IPS DF 4.7 (cell line): ENCODE measurements at regions not wholly inside any gene's neighbourhood (a gene's known extent, or its start where the extent isn't known, plus 50 kb on each side); places are given as distances from the start of the nearest gene placed in this dataset.
"Not testable (repeated sequence)": the region's sequence is repeated elsewhere in the genome, so short reads cannot be mapped to it uniquely, and the experiment has no call there.

ENCODE experiments used
- DNase-seq: peaks from one replicate; pipeline ENCODE4 v3.0.0-alpha.2; 2013; ENCODE audit warnings: low spot score; ENCODE audit errors: extremely low read depth

DNA sequence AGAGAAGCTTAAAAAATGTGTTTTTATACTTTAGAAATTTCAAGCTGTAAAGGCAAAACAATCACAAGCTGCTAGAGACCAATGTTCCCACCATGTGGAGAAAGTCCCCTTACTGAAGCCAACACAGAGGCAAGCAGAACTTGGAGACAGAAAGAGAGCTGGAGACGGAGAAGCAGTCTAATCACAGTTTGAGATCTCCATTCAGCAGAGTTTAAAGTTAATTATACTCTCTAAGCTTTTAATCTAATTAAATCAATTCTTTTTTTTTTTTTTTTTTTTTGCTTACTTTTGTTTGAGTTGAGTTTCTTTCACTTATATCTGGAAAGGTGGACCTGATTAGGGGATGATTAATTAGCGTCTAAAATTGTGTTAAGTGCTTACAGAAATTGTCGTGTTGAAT is 1534.3 kb downstream of the MAT2B start:
- no peak for DNase-seq

- not testable (repeated sequence) for DNase-seq
Measured at GRCh38 chr5:165045941-165046340, 1540.5 kb downstream of the MAT2B start.

DNA sequence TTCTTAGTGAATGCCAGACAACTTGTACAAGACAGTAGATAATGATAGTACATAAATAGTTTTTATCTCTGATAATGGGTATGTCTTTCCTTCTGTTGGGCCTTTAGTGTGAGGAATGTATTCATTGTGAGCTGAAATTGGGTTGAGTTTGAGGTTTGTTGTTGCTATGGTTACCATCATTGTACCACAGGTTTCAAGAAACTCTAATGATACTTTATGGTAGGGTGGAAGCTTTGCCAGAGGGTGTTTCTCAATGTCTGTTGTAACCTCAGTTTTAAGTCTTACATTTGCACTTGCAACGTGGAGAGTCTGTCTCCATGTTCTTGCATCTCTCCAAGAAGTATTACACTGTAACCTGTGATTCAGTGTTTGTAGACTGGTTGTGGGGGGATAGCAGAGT is 1550.1 kb downstream of the MAT2B start:
- DNase-seq: no peak

- DNase-seq: no peak
Measured at GRCh38 chr5:165057145-165057544, 1551.7 kb downstream of the MAT2B start.

DNA sequence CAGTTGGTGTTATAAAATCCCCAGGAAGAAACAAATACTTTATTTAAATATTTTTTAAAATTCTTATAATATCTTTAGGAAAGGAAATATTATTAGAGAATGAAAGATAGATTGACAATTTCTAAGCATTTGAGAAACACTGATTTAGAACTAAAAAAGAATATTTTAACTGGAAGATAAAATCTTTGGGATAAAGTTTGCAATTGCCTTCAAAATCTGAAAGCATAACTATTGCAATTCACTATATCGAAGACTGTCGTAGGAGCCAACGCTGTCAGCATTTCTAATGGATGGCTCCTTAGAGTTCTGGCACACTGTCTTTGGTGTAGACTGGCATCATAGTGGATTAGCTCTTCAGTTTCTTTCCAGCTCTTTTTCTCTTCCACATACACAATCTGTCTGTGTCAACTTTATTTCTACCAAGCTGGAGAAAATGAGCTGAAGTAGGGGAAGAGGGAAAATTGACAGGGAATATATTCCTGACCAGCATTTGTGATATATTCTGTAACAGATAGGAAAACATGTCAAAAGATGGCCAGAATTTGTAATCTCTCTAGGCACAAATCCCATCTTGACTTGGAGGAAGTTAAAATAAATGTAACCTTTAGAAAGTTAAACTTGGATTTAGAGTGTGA is 1561.4 kb downstream of the MAT2B start:
- DNase-seq: no peak

GRCh38 chr5:165076686-165077085 is 1571.3 kb downstream of the MAT2B start:
- no peak for DNase-seq

- no peak for DNase-seq
Measured at GRCh38 chr5:165079389-165079788, 1574.0 kb downstream of the MAT2B start.

DNA sequence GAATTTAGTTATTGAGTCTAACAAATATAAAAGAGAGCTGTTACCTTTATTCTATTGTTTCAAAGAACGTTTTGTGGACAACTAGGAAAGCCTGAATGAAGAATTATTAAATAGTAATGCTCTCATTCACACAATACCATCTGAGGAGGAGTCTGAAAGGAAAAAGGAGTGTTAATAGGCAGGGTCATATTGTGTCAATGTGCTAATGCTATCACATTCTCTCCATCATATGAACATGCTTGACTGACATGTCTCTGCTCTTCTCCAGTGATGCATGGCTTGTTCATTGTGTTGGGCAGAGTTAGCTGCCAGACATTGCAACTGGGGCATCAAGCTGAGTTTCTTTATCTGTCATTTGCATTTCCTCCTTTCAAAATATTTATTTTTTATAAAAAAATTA is 1578.0 kb downstream of the MAT2B start:
- no peak for DNase-seq

DNA sequence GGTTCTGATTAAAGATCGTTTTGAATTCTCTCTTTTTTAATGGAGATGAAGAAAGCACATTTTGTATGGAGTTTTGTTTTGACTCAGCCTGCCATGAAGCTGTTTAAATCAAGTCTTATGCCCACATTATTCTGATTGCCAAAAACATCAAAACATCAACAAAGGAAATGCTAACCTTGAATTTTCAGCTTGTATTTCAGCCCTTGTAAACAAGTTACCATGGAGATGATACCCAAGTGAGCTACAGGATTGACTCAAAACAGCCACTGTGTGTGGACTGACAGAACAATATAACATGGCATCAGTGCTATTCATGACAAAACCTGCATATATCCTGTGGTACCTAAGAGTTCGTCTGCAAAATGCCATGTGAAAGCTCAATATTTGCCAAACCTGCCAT is 1581.0 kb downstream of the MAT2B start:
- DNase-seq: no peak

DNA sequence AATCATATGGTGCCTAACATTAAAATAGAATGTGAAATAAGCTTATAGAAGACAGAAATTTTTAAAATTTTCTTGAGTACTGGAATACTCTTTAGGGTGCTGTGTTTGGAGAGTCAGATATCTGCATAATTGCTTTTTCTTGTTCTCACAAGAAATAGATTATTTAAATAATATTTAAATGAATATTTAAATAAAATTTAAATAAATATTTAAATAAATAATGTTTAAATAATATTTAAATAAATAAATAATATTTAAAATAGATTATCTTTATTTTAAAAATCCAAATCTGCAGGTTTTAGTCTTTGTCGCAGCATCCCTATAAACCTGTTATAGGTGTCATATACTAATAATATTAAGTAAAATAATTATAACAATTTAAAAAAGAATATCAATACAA is 1589.4 kb downstream of the MAT2B start:
- no peak for DNase-seq

DNA sequence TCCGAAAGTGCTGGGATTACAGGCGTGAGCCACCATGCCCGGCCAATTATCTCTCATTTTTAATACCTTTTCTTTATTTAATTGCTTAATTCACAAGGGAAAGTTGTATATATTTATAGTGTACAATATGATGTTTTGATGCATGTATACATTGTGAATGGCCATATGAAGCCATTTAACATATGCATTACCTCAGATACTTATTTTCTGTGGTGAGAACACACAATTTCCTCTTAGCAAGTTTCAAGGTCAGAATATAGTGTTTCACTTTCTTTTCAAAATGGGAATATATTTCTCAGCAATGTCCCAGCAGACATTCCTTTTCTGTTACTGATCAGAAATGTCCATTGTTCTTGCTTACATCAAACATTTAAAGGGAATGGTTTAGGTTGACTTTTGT is 1596.3 kb downstream of the MAT2B start:
- no peak for DNase-seq

DNA sequence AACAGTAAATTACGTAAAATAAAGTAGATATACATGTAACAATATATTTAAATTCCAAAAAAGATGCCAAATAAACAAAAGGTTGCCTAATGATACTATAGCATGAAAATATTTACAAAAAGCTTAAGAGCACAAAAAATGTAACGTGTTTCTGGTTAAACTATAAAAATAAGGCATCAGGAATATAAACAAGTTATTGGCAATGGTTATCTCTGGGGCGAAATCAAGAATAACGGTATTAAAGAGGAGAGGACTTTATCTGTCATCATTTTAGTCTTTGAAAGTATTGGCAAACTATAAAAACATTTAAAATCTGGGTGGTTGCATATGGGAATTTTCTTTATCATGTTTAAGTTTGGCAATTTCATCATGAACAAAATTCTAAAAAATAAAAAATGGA is 1599.2 kb downstream of the MAT2B start:
- DNase-seq: no peak

- no peak for DNase-seq
Measured at GRCh38 chr5:165108809-165109208, 1603.4 kb downstream of the MAT2B start.

DNA sequence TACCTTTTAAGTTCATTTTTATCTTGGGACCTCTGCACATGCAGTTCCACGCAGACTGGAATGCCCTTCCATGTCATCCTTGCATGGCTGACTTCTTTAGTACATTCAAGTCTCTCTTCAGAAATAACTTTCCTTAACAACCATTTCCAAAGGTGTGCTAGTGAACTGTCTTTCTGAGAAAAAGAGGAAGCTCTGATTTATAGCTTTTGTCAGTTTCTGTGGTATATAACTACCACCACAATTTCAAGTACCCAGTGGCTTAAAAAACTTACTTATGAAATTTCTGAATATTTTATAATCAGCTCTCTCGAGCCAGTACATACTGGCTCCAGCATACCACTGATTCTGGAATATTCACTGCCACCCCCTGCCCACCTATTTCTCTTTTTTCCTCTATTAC is 1613.8 kb downstream of the MAT2B start:
- DNase-seq: no peak

GRCh38 chr5:165126598-165126997 is 1621.2 kb downstream of the MAT2B start:
- no peak for DNase-seq

GRCh38 chr5:165127941-165128340 is 1622.5 kb downstream of the MAT2B start:
- no peak for DNase-seq

- no peak for DNase-seq
Measured at GRCh38 chr5:165130656-165131055, 1625.2 kb downstream of the MAT2B start.

- no peak for DNase-seq
Measured at GRCh38 chr5:165134155-165134554, 1628.7 kb downstream of the MAT2B start.

DNA sequence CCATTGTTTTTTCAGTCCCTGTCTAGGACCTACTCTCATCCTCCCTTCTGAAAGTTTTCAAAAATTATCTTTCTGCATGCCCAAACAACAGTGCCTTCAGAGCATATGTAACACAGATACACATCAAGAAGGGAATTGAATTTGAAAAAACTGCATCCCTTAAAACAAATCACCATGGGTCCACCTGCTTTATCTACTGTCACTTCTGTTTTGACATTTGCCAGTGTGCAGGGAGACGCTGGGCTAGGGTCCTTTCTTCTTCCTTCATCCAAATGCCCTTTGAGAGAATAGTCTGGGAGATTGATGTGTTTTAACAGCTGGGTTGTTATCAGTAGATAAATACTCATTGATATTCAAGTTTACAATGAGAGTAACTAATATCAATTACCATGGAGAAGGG is 1630.1 kb downstream of the MAT2B start:
- no peak for DNase-seq

- DNase-seq: no peak
Measured at GRCh38 chr5:165137701-165138100, 1632.3 kb downstream of the MAT2B start.

- no peak for DNase-seq
Measured at GRCh38 chr5:165138236-165138635, 1632.8 kb downstream of the MAT2B start.

- DNase-seq: no peak
Measured at GRCh38 chr5:165139262-165139661, 1633.8 kb downstream of the MAT2B start.

GRCh38 chr5:165139721-165140120 is 1634.3 kb downstream of the MAT2B start:
- no peak for DNase-seq

GRCh38 chr5:165143741-165144140 is 1638.3 kb downstream of the MAT2B start:
- DNase-seq: no peak
